H9 (cell line): ENCODE measurements at regions not wholly inside any gene's neighbourhood (a gene's known extent, or its start where the extent isn't known, plus 50 kb on each side); places are given as distances from the start of the nearest gene placed in this dataset.

ENCODE experiments used
- DNase-seq: peaks from one replicate; pipeline ENCODE4 v3.0.0-alpha.2; 2017
- H2AFZ ChIP-seq: one replicate; pipeline ENCODE4 v1.6.1; 2013; ENCODE audit warnings: mild to moderate bottlenecking, low read length, control low read depth, moderate library complexity
- H2AK5ac ChIP-seq: 2 replicates; pipeline ENCODE4 v1.6.1; 2013; ENCODE audit warnings: low read length, control low read depth, mixed read lengths; ENCODE audit not compliant: insufficient read length
- H2BK120ac ChIP-seq: one replicate; pipeline ENCODE4 v1.6.1; 2013; ENCODE audit warnings: low read depth, mild to moderate bottlenecking, low read length, control low read depth, inconsistent platforms; ENCODE audit not compliant: poor library complexity, severe bottlenecking
- H2BK12ac ChIP-seq: 2 replicates; pipeline ENCODE4 v1.6.1; 2013; ENCODE audit warnings: low read length, control low read depth, mixed read lengths, low read depth; ENCODE audit not compliant: insufficient read length
- H2BK15ac ChIP-seq: 2 replicates; pipeline ENCODE4 v1.6.1; 2013; ENCODE audit warnings: low read depth, low read length, control low read depth
- H2BK20ac ChIP-seq: one replicate; pipeline ENCODE4 v1.6.1; 2013; ENCODE audit warnings: low read depth, mild to moderate bottlenecking, low read length, control low read depth, inconsistent platforms; ENCODE audit not compliant: poor library complexity, severe bottlenecking
- H2BK5ac ChIP-seq: 2 replicates; pipeline ENCODE4 v1.6.1; 2013; ENCODE audit warnings: low read length, control low read depth, mixed read lengths; ENCODE audit not compliant: insufficient read length
- H3K14ac ChIP-seq: 2 replicates; pipeline ENCODE4 v1.6.1; 2013; ENCODE audit warnings: low read length, control low read depth; ENCODE audit not compliant: insufficient read depth
- H3K18ac ChIP-seq: 2 replicates; pipeline ENCODE4 v1.6.1; 2013; ENCODE audit warnings: low read depth, mild to moderate bottlenecking, mixed read lengths, low read length, control low read depth; ENCODE audit not compliant: insufficient read length
- H3K23ac ChIP-seq: 2 replicates; pipeline ENCODE4 v1.6.1; 2013; ENCODE audit warnings: low read length, control low read depth, mixed read lengths, low read depth; ENCODE audit not compliant: insufficient read length
- H3K23me2 ChIP-seq: 2 replicates; pipeline ENCODE4 v1.6.1; 2013; ENCODE audit warnings: low read depth, mild to moderate bottlenecking, mixed read lengths, low read length, control low read depth; ENCODE audit not compliant: insufficient read length, poor library complexity, severe bottlenecking
- H3K27ac ChIP-seq: 2 replicates; pipeline ENCODE4 v1.5.1; 2013; ENCODE audit warnings: low read length, control low read depth, mixed read lengths, low read depth; ENCODE audit not compliant: insufficient read length
- H3K27me3 ChIP-seq: 2 replicates; pipeline ENCODE4 v1.6.1; 2013; ENCODE audit warnings: low read length, control low read depth, inconsistent platforms; ENCODE audit not compliant: insufficient read depth
- H3K4ac ChIP-seq: 2 replicates; pipeline ENCODE4 v1.6.1; 2013; ENCODE audit warnings: low read depth, mild to moderate bottlenecking, control low read depth, inconsistent platforms, low read length, moderate library complexity
- H3K4me1 ChIP-seq: 2 replicates; pipeline ENCODE4 v1.6.1; 2013; ENCODE audit warnings: low read length, control low read depth, inconsistent platforms; ENCODE audit not compliant: insufficient read depth
- H3K4me2 ChIP-seq: 2 replicates; pipeline ENCODE4 v1.6.1; 2013; ENCODE audit warnings: low read length, control low read depth, mixed read lengths; ENCODE audit not compliant: insufficient read length, insufficient read depth
- H3K56ac ChIP-seq: 2 replicates; pipeline ENCODE4 v1.6.1; 2013; ENCODE audit warnings: low read depth, mild to moderate bottlenecking, mixed read lengths, low read length, control low read depth; ENCODE audit not compliant: insufficient read length
- H3K79me1 ChIP-seq: 2 replicates; pipeline ENCODE4 v1.6.1; 2013; ENCODE audit warnings: low read depth, mild to moderate bottlenecking, moderate library complexity, low read length, control low read depth, inconsistent platforms; ENCODE audit not compliant: insufficient read depth, poor library complexity, severe bottlenecking
- H3K79me2 ChIP-seq: 2 replicates; pipeline ENCODE4 v1.6.1; 2013; ENCODE audit warnings: low read length, control low read depth, inconsistent platforms; ENCODE audit not compliant: insufficient read depth
- H3K9ac ChIP-seq: 2 replicates; pipeline ENCODE4 v1.6.1; 2013; ENCODE audit warnings: low read length, control low read depth, mixed read lengths; ENCODE audit not compliant: insufficient read length; ENCODE audit errors: extremely low read depth
- H3K9me3 ChIP-seq: one replicate; pipeline ENCODE4 v1.6.1; 2013; ENCODE audit warnings: low read depth, low read length, inconsistent platforms; ENCODE audit not compliant: control insufficient read depth
- H3T11ph ChIP-seq: one replicate; pipeline ENCODE4 v1.6.1; 2013; ENCODE audit warnings: mild to moderate bottlenecking, low read length, control low read depth, inconsistent platforms
- H4K20me1 ChIP-seq: one replicate; pipeline ENCODE4 v1.6.1; 2013; ENCODE audit not compliant: control insufficient read depth, insufficient read length, insufficient read depth
- H4K5ac ChIP-seq: 2 replicates; pipeline ENCODE4 v1.6.1; 2013; ENCODE audit warnings: low read depth, mild to moderate bottlenecking, mixed read lengths, low read length, control low read depth; ENCODE audit not compliant: insufficient read length
- H4K8ac ChIP-seq: replicated peaks from 2 replicates; pipeline ENCODE4 v1.6.1; 2013; ENCODE audit warnings: low read length, control low read depth, mixed read lengths, low read depth; ENCODE audit not compliant: insufficient read length
- H4K91ac ChIP-seq: 2 replicates; pipeline ENCODE4 v1.6.1; 2013; ENCODE audit warnings: low read depth, mild to moderate bottlenecking, moderate library complexity, mixed read lengths, low read length, control low read depth; ENCODE audit not compliant: insufficient read length
- H3K27ac Mint-ChIP-seq, 3 experiments: 2 replicates in 2 of 3; 3 replicates in 1 of 3; pipeline ENCODE4 v1.8.0; 2020 to 2021; ENCODE audit warnings: mixed read lengths in 3 of 3, mild to moderate bottlenecking in 1 of 3, moderate library complexity in 1 of 3
- H3K27me3 Mint-ChIP-seq: 2 replicates; pipeline ENCODE4 v1.8.0; 2021; ENCODE audit warnings: low read depth, mild to moderate bottlenecking, moderate library complexity, mixed read lengths
- H3K36me3 Mint-ChIP-seq, 3 experiments: 2 replicates in 2 of 3; 3 replicates in 1 of 3; pipeline ENCODE4 v1.8.0; 2020 to 2021; ENCODE audit warnings: low read depth in 3 of 3, mixed read lengths in 3 of 3; ENCODE audit not compliant: insufficient read depth in 1 of 3
- H3K4me1 Mint-ChIP-seq, 2 experiments: 2 replicates each; pipeline ENCODE4 v1.8.0; 2020; ENCODE audit warnings: mixed read lengths in 2 of 2
- H3K4me3 Mint-ChIP-seq, 2 experiments: 2 replicates in 1 of 2; 3 replicates in 1 of 2; pipeline ENCODE4 v1.8.0; 2020 to 2021; ENCODE audit warnings: mild to moderate bottlenecking in 2 of 2, mixed read lengths in 2 of 2, moderate library complexity in 1 of 2
- H3K9me3 Mint-ChIP-seq, 2 experiments: 2 replicates in 1 of 2; 3 replicates in 1 of 2; pipeline ENCODE4 v1.8.0; 2020; ENCODE audit warnings: mild to moderate bottlenecking in 2 of 2, mixed read lengths in 2 of 2, moderate library complexity in 1 of 2
- WGBS: extraction: QIAGEN DNeasy Blood & Tissue Kit; methylation state at CpG from one replicate; pipeline ENCODE4 v1.1.7; 2013; ENCODE audit warnings: missing lambda C conversion rate, low lambda C conversion rate, mixed read lengths; ENCODE audit not compliant: insufficient read length; ENCODE audit errors: extremely low coverage; 5-methylcytosine and 5-hydroxymethylcytosine counted together
- TF ChIP-seq, protein P1 (sequence below): fragments of 200-600 bp; sonication (generic); conservative IDR thresholded peaks from 3 replicates; pipeline ENCODE4 v1.8.0; 2021; ENCODE audit warnings: antibody characterized with exemption, mild to moderate bottlenecking

DNA sequence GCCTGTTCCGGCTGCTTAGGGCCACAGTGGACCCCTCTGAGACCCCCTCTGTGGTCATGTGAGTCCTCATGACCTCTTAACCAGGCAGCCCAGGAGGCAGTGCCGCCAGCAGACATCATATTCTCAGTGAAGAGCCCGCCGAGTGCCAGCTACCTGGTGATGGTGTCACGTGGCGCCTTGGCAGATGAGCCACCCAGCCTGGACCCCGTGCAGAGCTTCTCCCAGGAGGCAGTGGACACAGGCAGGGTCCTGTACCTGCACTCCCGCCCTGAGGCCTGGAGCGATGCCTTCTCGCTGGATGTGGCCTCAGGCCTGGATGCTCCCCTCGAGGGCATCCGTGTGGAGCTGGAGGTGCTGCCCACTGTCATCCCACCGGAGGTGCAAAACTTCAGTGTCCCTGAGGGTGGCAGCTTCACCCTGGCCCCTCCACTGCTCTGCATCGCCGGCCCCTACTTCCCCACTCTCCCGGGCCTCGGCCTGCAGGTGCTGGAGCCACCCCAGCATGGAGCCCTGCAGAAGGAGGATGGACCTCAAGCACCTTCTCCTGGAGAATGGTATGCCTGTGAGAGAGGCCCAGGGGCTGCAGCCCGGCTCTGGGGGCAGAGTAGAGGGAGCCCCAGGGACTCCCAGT is 176.1 kb downstream of the TBC1D2B start:
- Mint-ChIP-seq H3K27ac (no peak overlapping the region; a peak in 1 of 7 replicates), H3K36me3 (no peaks in the 10 kb centered on the region), H3K4me1 (0 out of 4 replicates have a peak, but pooled peaks cover 0 to 2% of the 10 kb centered on the region in 2 experiments), H3K9me3 (no peaks in the 10 kb centered on the region; a peak in 1 of 5 replicates), H3K4me3 (no peak overlapping the region), H3K27me3 (no peaks in the 10 kb centered on the region)
- Histone ChIP-seq H3K23ac (no peak overlapping the region), H3K56ac (no peak overlapping the region), H4K20me1 (no peaks in the 10 kb centered on the region), H3K18ac (no peak overlapping the region), H3K4me2 (no peak overlapping the region), H3K27ac (no peak overlapping the region), H2BK5ac (no peak overlapping the region), H3K14ac (no peak overlapping the region), H3K9ac (no peak overlapping the region), H4K91ac (no peak overlapping the region), H3K4me1 (no peaks in the 10 kb centered on the region), H3K27me3 (no peaks in the 10 kb centered on the region), H4K8ac (no peak overlapping the region), H4K5ac (no peak overlapping the region), H2BK20ac (no peak overlapping the region), H3K9me3 (no peaks in the 10 kb centered on the region), H2AK5ac (no peak overlapping the region), H3T11ph (no peak overlapping the region), H3K4ac (no peak overlapping the region), H2BK12ac (no peak overlapping the region), H2AFZ (no peak overlapping the region), H3K79me2 (no peaks in the 10 kb centered on the region), H3K79me1 (no peaks in the 10 kb centered on the region), H3K23me2 (no peaks in the 10 kb centered on the region), H2BK15ac (no peak overlapping the region), H2BK120ac (no peak overlapping the region)
- no peak for DNase-seq
- no CpG with 5 or more reads among the region's 18 CpGs for WGBS
- TF ChIP-seq, protein P1, sequence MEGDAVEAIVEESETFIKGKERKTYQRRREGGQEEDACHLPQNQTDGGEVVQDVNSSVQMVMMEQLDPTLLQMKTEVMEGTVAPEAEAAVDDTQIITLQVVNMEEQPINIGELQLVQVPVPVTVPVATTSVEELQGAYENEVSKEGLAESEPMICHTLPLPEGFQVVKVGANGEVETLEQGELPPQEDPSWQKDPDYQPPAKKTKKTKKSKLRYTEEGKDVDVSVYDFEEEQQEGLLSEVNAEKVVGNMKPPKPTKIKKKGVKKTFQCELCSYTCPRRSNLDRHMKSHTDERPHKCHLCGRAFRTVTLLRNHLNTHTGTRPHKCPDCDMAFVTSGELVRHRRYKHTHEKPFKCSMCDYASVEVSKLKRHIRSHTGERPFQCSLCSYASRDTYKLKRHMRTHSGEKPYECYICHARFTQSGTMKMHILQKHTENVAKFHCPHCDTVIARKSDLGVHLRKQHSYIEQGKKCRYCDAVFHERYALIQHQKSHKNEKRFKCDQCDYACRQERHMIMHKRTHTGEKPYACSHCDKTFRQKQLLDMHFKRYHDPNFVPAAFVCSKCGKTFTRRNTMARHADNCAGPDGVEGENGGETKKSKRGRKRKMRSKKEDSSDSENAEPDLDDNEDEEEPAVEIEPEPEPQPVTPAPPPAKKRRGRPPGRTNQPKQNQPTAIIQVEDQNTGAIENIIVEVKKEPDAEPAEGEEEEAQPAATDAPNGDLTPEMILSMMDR, result no peak
